Neural cell (in vitro differentiated cells): ENCODE measurements at regions not wholly inside any gene's neighbourhood (a gene's known extent, or its start where the extent isn't known, plus 50 kb on each side); places are given as distances from the start of the nearest gene placed in this dataset.

Experiments
- CTCF ChIP-seq: fragments of 450-650 bp; IDR thresholded peaks from 2 replicates; pipeline ENCODE4 v1.5.1; 2014; ENCODE audit warnings: antibody characterized with exemption, mild to moderate bottlenecking, moderate library complexity; ENCODE audit not compliant: poor library complexity, severe bottlenecking
- EP300 ChIP-seq: fragments of 450-650 bp; conservative IDR thresholded peaks from 2 replicates; pipeline ENCODE4 v1.6.1; 2014; ENCODE audit warnings: antibody characterized with exemption, mild to moderate bottlenecking, moderate library complexity; ENCODE audit not compliant: poor library complexity, severe bottlenecking
- EZH2 ChIP-seq: fragments of 200-600, 300-800 bp; shearing (Covaris generic), sonication (generic); IDR thresholded peaks from 2 replicates; pipeline ENCODE4 v1.6.1; 2014; ENCODE audit warnings: antibody characterized with exemption, low read length, borderline replicate concordance, mild to moderate bottlenecking; ENCODE audit not compliant: insufficient read depth, poor library complexity, severe bottlenecking
- POLR2AphosphoS5 ChIP-seq: IDR thresholded peaks from 2 replicates; pipeline ENCODE4 v1.6.1; 2012
- RAD21 ChIP-seq: fragments of 450-650 bp; conservative IDR thresholded peaks from 2 replicates; pipeline ENCODE4 v1.6.1; 2014; ENCODE audit warnings: antibody characterized with exemption, mild to moderate bottlenecking, moderate library complexity
- TAF1 ChIP-seq: IDR thresholded peaks from 2 replicates; pipeline ENCODE4 v1.6.1; 2012; ENCODE audit warnings: low read depth
- TF ChIP-seq, protein P1 (sequence below): IDR thresholded peaks from 2 replicates; pipeline ENCODE4 v1.6.1; 2012; ENCODE audit warnings: borderline replicate concordance

GRCh38 chr20:39829661-39830060 is 859.4 kb downstream of the MAFB start:
- TF ChIP-seq CTCF (no peak), EZH2 (no peak), TAF1 (no peak), EP300 (no peak), RAD21 (peak; percentile 4), POLR2AphosphoS5 (no peak)
- TF ChIP-seq, protein P1, sequence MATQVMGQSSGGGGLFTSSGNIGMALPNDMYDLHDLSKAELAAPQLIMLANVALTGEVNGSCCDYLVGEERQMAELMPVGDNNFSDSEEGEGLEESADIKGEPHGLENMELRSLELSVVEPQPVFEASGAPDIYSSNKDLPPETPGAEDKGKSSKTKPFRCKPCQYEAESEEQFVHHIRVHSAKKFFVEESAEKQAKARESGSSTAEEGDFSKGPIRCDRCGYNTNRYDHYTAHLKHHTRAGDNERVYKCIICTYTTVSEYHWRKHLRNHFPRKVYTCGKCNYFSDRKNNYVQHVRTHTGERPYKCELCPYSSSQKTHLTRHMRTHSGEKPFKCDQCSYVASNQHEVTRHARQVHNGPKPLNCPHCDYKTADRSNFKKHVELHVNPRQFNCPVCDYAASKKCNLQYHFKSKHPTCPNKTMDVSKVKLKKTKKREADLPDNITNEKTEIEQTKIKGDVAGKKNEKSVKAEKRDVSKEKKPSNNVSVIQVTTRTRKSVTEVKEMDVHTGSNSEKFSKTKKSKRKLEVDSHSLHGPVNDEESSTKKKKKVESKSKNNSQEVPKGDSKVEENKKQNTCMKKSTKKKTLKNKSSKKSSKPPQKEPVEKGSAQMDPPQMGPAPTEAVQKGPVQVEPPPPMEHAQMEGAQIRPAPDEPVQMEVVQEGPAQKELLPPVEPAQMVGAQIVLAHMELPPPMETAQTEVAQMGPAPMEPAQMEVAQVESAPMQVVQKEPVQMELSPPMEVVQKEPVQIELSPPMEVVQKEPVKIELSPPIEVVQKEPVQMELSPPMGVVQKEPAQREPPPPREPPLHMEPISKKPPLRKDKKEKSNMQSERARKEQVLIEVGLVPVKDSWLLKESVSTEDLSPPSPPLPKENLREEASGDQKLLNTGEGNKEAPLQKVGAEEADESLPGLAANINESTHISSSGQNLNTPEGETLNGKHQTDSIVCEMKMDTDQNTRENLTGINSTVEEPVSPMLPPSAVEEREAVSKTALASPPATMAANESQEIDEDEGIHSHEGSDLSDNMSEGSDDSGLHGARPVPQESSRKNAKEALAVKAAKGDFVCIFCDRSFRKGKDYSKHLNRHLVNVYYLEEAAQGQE = no peak
